ENCODE measurements at regions not wholly inside any gene's neighbourhood (a gene's known extent, or its start where the extent isn't known, plus 50 kb on each side); places are given as distances from the start of the nearest gene placed in this dataset.
A peak's percentile ranks its signal among the peaks of the same experiment; 100 is the strongest.

DNA sequence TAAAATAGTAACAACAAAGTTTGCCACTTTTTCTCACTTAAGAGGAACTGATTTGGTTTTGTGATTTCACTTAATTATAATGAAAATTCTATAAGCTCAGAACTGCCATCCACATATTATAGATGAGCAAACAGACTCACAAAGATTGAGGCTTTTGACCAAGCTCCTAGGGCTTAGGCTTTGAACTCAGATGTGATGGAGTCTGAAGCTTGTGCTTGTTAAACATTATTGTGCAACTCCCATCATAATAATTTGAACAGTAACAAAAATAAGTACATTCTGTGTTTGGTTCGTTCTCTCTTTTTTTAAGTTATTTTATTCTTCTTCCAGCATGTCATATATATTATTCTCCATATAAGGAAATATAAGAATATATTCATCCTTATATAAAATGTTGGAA lies 403.4 kb downstream of the PTPRC start:
- H3K27me3 ChIP-seq (ENCODE audit: insufficient read depth, low read depth), result no peaks in the 10 kb centered on the region
- no peak overlapping the region for H3K4me3 ChIP-seq (IDR thresholded peaks at IDR 0.05; ENCODE audit: insufficient read depth, low read depth, low read length)
- H3K4me1 ChIP-seq (ENCODE audit: low read depth, poor library complexity, severe bottlenecking), result peaks cover 52% of the 10 kb centered on the region
- H2AFZ ChIP-seq (ENCODE audit: low read depth), result no peak overlapping the region
- peak overlapping the region; percentile 6; the same call in 1 of the 2 replicates for H3K27ac ChIP-seq
- TF ChIP-seq, protein P1, sequence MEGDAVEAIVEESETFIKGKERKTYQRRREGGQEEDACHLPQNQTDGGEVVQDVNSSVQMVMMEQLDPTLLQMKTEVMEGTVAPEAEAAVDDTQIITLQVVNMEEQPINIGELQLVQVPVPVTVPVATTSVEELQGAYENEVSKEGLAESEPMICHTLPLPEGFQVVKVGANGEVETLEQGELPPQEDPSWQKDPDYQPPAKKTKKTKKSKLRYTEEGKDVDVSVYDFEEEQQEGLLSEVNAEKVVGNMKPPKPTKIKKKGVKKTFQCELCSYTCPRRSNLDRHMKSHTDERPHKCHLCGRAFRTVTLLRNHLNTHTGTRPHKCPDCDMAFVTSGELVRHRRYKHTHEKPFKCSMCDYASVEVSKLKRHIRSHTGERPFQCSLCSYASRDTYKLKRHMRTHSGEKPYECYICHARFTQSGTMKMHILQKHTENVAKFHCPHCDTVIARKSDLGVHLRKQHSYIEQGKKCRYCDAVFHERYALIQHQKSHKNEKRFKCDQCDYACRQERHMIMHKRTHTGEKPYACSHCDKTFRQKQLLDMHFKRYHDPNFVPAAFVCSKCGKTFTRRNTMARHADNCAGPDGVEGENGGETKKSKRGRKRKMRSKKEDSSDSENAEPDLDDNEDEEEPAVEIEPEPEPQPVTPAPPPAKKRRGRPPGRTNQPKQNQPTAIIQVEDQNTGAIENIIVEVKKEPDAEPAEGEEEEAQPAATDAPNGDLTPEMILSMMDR (conservative IDR thresholded peaks at IDR 0.05; ENCODE audit: low read depth, low read length), result no peak
- H3K4me2 ChIP-seq, result peak overlapping the region; percentile 88
- H3K79me2 ChIP-seq (ENCODE audit: insufficient read depth, low read depth), result no peaks in the 10 kb centered on the region
- no peaks in the 10 kb centered on the region for H3K36me3 ChIP-seq (ENCODE audit: insufficient read depth)
- H3K9ac ChIP-seq, result no peak overlapping the region
- H4K20me1 ChIP-seq (ENCODE audit: insufficient read depth), result no peaks in the 10 kb centered on the region; the same call in 1 of the 2 replicates

DNA sequence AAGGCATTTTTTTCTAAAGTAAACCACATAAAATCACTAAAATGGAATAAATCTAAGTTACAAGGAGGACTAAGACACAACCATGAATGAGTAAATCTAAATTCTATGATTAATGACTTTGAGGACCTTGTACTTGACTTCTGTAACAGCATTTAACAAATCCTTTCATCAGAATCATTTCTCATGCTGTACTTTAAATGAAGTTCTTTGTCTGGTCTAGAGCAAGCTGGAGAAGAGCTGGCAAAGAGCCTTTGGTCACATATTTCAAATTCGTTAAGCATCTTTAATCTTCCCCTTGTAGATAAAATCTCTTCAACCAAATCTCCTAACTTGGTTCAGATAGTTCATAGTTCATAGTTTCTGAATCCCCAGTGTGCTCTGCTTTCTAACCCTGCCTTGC lies 405.4 kb downstream of the PTPRC start:
- TF ChIP-seq, protein P1 (conservative IDR thresholded peaks at IDR 0.05; ENCODE audit: low read depth, low read length), result no peak
- Histone ChIP-seq H3K4me2 (no peak overlapping the region), H3K9ac (no peak overlapping the region), H3K27ac (no peak overlapping the region), H3K79me2 (ENCODE audit: insufficient read depth, low read depth) (no peaks in the 10 kb centered on the region), H4K20me1 (ENCODE audit: insufficient read depth) (no peaks in the 10 kb centered on the region; the same call in 1 of the 2 replicates), H3K27me3 (ENCODE audit: insufficient read depth, low read depth) (no peaks in the 10 kb centered on the region), H3K4me3 (IDR thresholded peaks at IDR 0.05; ENCODE audit: insufficient read depth, low read depth, low read length) (no peak overlapping the region), H3K4me1 (ENCODE audit: low read depth, poor library complexity, severe bottlenecking) (peaks cover 58% of the 10 kb centered on the region), H3K36me3 (ENCODE audit: insufficient read depth) (no peaks in the 10 kb centered on the region), H2AFZ (ENCODE audit: low read depth) (no peak overlapping the region)

DNA sequence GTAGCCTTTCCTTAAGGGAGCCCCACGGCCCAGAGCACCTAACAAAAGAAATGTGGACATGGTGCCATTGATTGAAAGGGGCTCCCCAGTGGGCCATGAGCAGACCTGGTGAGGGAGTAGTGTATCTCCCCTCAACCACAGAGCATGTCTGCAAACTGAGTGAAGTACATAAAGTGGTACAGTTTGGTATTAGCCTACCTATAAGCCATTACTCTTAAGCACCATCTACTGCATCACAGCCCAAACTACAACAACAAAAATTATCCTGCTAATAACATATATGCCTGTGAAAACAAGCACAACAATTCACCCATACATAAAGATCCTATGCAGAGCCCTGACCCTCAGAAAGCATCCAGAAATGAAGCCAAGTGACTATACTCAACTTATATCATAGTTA lies 407.8 kb downstream of the PTPRC start:
- Histone ChIP-seq H3K4me3 (IDR thresholded peaks at IDR 0.05; ENCODE audit: insufficient read depth, low read depth, low read length) (no peak overlapping the region), H3K27ac (no peak overlapping the region), H3K27me3 (ENCODE audit: insufficient read depth, low read depth) (no peaks in the 10 kb centered on the region), H3K4me2 (no peak overlapping the region), H3K4me1 (ENCODE audit: low read depth, poor library complexity, severe bottlenecking) (peaks cover 35% of the 10 kb centered on the region), H3K36me3 (ENCODE audit: insufficient read depth) (no peaks in the 10 kb centered on the region), H4K20me1 (ENCODE audit: insufficient read depth) (no peaks in the 10 kb centered on the region; the same call in 1 of the 2 replicates), H2AFZ (ENCODE audit: low read depth) (no peak overlapping the region), H3K9ac (no peak overlapping the region), H3K79me2 (ENCODE audit: insufficient read depth, low read depth) (no peaks in the 10 kb centered on the region)
- TF ChIP-seq, protein P1 (conservative IDR thresholded peaks at IDR 0.05; ENCODE audit: low read depth, low read length), result no peak; the same call in 1 of the 2 replicates

DNA sequence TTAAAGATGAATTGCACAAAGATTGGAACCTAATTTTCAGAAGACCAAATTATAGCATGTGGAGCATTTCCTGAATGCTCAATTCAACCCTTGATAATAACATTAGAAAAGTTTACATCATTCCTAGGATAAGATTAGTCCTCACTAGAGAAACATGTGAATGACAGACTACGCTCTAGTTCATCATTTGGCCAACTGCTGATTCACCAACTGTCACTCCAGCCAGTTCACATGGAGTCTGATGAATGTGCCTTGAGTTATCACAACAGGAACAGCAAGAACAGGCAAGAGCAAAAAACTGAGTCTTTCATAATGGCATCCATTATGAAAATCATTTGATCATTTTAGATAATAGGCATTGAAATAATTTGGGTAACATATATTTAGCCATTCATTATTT lies 415.9 kb downstream of the PTPRC start:
- no peak overlapping the region for H3K4me3 ChIP-seq (IDR thresholded peaks at IDR 0.05; ENCODE audit: insufficient read depth, low read depth, low read length)
- H3K4me1 ChIP-seq (ENCODE audit: low read depth, poor library complexity, severe bottlenecking), result peaks cover 21% of the 10 kb centered on the region

More for the DNA sequence above, 415.9 kb downstream of the PTPRC start:
- Histone ChIP-seq H3K79me2 (ENCODE audit: insufficient read depth, low read depth) (no peaks in the 10 kb centered on the region), H3K27me3 (ENCODE audit: insufficient read depth, low read depth) (no peaks in the 10 kb centered on the region), H3K27ac (no peak overlapping the region), H3K4me2 (no peak overlapping the region), H2AFZ (ENCODE audit: low read depth) (no peak overlapping the region), H3K36me3 (ENCODE audit: insufficient read depth) (no peaks in the 10 kb centered on the region), H4K20me1 (ENCODE audit: insufficient read depth) (no peaks in the 10 kb centered on the region), H3K9ac (no peak overlapping the region)
- TF ChIP-seq, protein P1 (conservative IDR thresholded peaks at IDR 0.05; ENCODE audit: low read depth, low read length), result no peak
